Activated CD4-positive, alpha-beta memory T cell treated with anti-CD3 and anti-CD28 coated beads for 36 hours (primary cell): ENCODE measurements at regions not wholly inside any gene's neighbourhood (a gene's known extent, or its start where the extent isn't known, plus 50 kb on each side); places are given as distances from the start of the nearest gene placed in this dataset.

Source experiments
- CTCF ChIA-PET: fragments of 350-600 bp; sonication (Branson Sonifier 250); formaldehyde crosslinking; loops from one replicate; lab custom pipeline; 2021; ENCODE audit warnings: antibody characterized with exemption, inconsistent platforms; lab: Charles Lee
- POLR2A ChIA-PET: fragments of 350-600 bp; sonication (Branson Sonifier 250); formaldehyde crosslinking; loops from one replicate; lab custom pipeline; 2021; ENCODE audit warnings: antibody characterized with exemption; lab: Charles Lee
- DNase-seq: peaks from one replicate; pipeline ENCODE4 v3.0.0-alpha.2; 2020
- H3K27ac Mint-ChIP-seq: one replicate; pipeline ENCODE4 v1.8.0; 2021; ENCODE audit warnings: mixed read lengths
- H3K27me3 Mint-ChIP-seq: one replicate; pipeline ENCODE4 v1.8.0; 2021; ENCODE audit warnings: mixed read lengths
- H3K36me3 Mint-ChIP-seq: one replicate; pipeline ENCODE4 v1.8.0; 2021; ENCODE audit warnings: mixed read lengths
- H3K4me1 Mint-ChIP-seq: one replicate; pipeline ENCODE4 v1.8.0; 2021; ENCODE audit warnings: low read depth, mixed read lengths
- H3K4me3 Mint-ChIP-seq: one replicate; pipeline ENCODE4 v1.8.0; 2021; ENCODE audit warnings: mild to moderate bottlenecking, mixed read lengths
- H3K9me3 Mint-ChIP-seq: one replicate; pipeline ENCODE4 v1.8.0; 2021; ENCODE audit warnings: mixed read lengths
- intact Hi-C: fragments of 100-400 bp; cut with micrococcal nuclease; formaldehyde crosslinking; loops from one replicate; pipeline ENCODE4 v1.15.1; 2023

GRCh38 chr6:97629180-97629579 lies 346.2 kb upstream of the MMS22L start:
- Mint-ChIP-seq H3K9me3 (no peaks in the 10 kb centered on the region), H3K4me3 (no peak overlapping the region), H3K36me3 (no peaks in the 10 kb centered on the region), H3K27me3 (no peaks in the 10 kb centered on the region), H3K27ac (no peak overlapping the region), H3K4me1 (no peaks in the 10 kb centered on the region)
- CTCF ChIA-PET = no interaction called here
- POLR2A ChIA-PET = no interaction called here
- intact Hi-C loops = no loop called here
- DNase-seq = no peak

DNA sequence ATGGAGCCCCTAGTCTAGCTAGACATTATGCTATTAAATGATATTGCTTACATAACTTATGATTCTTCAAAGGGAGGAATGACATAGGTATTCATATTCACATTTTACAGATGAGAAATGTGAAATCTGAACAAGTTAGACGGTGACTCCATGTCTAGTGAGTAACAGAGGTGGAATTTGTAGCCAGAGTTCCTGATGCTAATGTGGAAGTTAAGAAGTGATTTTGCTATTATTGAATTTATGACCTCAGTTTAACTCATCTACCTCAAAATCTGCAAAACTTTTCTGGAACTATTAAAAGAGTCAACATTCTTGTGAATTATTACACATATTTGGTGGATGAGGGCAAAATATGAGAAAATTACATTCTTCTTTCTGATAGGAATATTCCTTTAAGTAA lies 347.6 kb upstream of the MMS22L start:
- Mint-ChIP-seq H3K4me1 (no peaks in the 10 kb centered on the region), H3K27ac (no peak overlapping the region), H3K9me3 (no peaks in the 10 kb centered on the region), H3K36me3 (no peaks in the 10 kb centered on the region), H3K27me3 (no peaks in the 10 kb centered on the region), H3K4me3 (no peak overlapping the region)
- ChIA-PET POLR2A (no interaction called here), CTCF (no interaction called here)
- intact Hi-C loops = no loop called here
- no peak for DNase-seq

GRCh38 chr6:97632341-97632740 lies 349.3 kb upstream of the MMS22L start:
- ChIA-PET CTCF (no interaction called here), POLR2A (no interaction called here)
- Mint-ChIP-seq H3K27ac (no peak overlapping the region), H3K36me3 (no peaks in the 10 kb centered on the region), H3K4me1 (no peaks in the 10 kb centered on the region), H3K4me3 (no peak overlapping the region), H3K27me3 (no peaks in the 10 kb centered on the region), H3K9me3 (peaks cover 5% of the 10 kb centered on the region)
- intact Hi-C loops = no loop called here
- DNase-seq = no peak

DNA sequence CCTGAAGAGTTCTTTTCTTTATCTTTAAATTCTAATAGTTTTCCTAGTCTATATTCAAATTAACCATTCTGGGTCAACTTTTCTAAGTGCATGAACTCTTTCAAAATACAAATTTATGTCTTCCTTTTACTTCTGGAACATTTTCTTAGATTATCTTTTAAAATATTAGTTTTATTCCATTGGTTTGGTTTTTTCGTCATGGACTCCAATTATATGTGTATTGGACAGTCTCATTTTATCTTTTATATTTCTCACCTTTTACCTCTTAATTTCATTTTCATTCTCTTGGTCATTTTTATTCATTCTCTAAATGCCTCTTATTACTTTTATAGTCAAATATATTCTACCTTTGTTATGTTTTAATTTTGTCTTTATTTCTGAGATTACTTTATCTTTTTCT lies 356.7 kb upstream of the MMS22L start:
- DNase-seq = no peak
- no peak overlapping the region for H3K27ac Mint-ChIP-seq
- CTCF ChIA-PET = no interaction called here
- POLR2A ChIA-PET = no interaction called here
- no peaks in the 10 kb centered on the region for H3K4me1 Mint-ChIP-seq
- H3K27me3 Mint-ChIP-seq = no peaks in the 10 kb centered on the region
- intact Hi-C loops = no loop called here
- H3K4me3 Mint-ChIP-seq = no peak overlapping the region
- H3K9me3 Mint-ChIP-seq = peaks cover 10% of the 10 kb centered on the region
- H3K36me3 Mint-ChIP-seq = no peaks in the 10 kb centered on the region

- DNase-seq = no peak
- Mint-ChIP-seq H3K9me3 (peaks cover 3% of the 10 kb centered on the region), H3K27me3 (no peaks in the 10 kb centered on the region), H3K27ac (no peak overlapping the region), H3K36me3 (no peaks in the 10 kb centered on the region), H3K4me1 (no peaks in the 10 kb centered on the region), H3K4me3 (no peak overlapping the region)
- ChIA-PET CTCF (no interaction called here), POLR2A (no interaction called here)
- intact Hi-C loops = no loop called here
These were observed 361.3 kb upstream of the MMS22L start for GRCh38 chr6:97644353-97644752.

DNA sequence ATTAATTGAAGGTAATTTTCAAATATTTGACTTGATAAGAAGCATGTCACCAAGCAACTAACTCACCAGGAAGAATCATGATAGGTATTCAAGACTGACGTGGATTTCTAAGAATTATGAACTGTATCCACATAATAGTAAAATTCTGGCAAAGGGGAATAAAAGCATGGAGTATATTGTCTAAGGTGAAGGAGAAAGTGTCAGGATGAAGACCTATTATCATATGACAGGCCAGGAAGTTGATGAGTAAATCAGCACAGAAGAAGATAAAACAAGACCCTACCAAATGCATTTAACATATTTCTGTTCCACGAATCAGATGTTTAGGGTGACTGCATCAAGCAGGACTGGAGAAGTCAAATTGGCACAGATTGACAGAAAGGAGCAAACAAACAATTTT lies 362.7 kb upstream of the MMS22L start:
- Mint-ChIP-seq H3K4me1 (no peaks in the 10 kb centered on the region), H3K36me3 (no peaks in the 10 kb centered on the region), H3K4me3 (no peak overlapping the region), H3K9me3 (no peaks in the 10 kb centered on the region), H3K27me3 (no peaks in the 10 kb centered on the region), H3K27ac (no peak overlapping the region)
- intact Hi-C loops = no loop called here
- ChIA-PET CTCF (no interaction called here), POLR2A (no interaction called here)
- DNase-seq = no peak

DNA sequence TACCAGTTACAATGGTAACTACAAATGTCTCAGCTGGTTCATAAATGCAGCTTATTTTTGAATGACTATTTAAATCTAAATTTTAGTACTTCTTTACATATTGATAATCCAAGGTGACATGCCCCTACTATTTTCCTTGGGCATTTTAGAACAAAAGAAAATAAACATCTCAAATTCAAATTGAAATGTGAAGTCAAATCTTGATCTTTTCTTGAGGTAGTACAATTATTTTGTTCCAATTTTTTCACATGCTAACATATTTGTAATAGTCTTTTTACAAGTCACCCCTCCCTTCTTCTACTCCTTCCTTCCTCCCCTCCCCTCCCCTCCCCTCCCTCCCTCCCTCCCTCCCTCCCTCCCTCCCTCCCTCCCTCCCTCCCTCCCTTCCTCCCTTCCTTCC lies 370.1 kb upstream of the MMS22L start:
- no peak for DNase-seq
- intact Hi-C loops = no loop called here
- Mint-ChIP-seq H3K9me3 (peaks cover 2% of the 10 kb centered on the region), H3K27me3 (no peaks in the 10 kb centered on the region), H3K27ac (no peak overlapping the region), H3K4me3 (no peak overlapping the region), H3K4me1 (no peaks in the 10 kb centered on the region), H3K36me3 (no peaks in the 10 kb centered on the region)
- CTCF ChIA-PET = no interaction called here
- POLR2A ChIA-PET = no interaction called here

DNA sequence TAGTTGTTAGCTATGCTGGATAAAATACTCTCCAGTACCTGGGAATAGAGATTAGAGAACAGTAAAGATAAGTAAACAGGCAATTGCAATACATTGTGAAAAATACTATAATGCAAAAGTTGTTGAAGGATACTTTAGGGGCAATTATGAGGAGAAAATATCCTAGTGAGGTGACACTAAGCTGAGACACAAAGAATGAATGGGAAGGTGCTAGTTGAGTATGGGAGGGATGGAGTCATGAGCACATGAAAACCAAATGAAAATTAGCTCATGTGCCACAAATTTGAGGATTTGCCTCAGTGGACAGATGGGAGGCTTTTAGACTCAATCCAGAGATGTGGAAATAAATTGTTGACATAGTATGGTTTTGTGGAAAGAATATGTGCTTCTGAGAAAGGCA lies 370.5 kb upstream of the MMS22L start:
- no peaks in the 10 kb centered on the region for H3K36me3 Mint-ChIP-seq
- CTCF ChIA-PET = no interaction called here

DNA sequence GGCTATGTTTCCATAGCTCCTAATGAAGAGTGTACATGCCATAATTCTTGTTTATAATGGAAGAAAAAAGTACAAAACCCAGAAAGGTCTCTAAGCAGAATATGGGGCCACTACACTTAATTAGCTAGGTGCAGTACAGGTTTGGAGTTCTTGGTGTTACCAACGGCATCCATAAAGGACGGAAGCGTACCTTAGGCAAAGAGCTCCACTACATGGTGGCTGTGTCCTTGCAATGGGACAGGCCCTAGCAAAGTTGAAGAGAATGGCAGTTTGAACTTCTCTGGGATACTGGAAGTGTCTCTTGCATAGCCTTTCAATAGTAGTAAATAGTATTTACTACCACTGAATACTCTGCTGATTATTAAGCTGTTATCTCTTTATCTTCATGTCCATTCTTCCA lies 371.7 kb upstream of the MMS22L start:
- Mint-ChIP-seq H3K4me3 (no peak overlapping the region), H3K9me3 (peaks cover 2% of the 10 kb centered on the region), H3K27ac (no peak overlapping the region), H3K36me3 (no peaks in the 10 kb centered on the region), H3K4me1 (no peaks in the 10 kb centered on the region), H3K27me3 (no peaks in the 10 kb centered on the region)
- POLR2A ChIA-PET = no interaction called here
- intact Hi-C loops = no loop called here
- CTCF ChIA-PET = no interaction called here
- no peak for DNase-seq

More for the DNA sequence above, 370.5 kb upstream of the MMS22L start:
- no peaks in the 10 kb centered on the region for H3K4me1 Mint-ChIP-seq
- no peak overlapping the region for H3K27ac Mint-ChIP-seq
- intact Hi-C loops = no loop called here
- peaks cover 2% of the 10 kb centered on the region for H3K9me3 Mint-ChIP-seq
- H3K4me3 Mint-ChIP-seq = no peak overlapping the region
- no peaks in the 10 kb centered on the region for H3K27me3 Mint-ChIP-seq
- POLR2A ChIA-PET = no interaction called here
- DNase-seq = no peak

- POLR2A ChIA-PET = no interaction called here
- DNase-seq = no peak
- Mint-ChIP-seq H3K4me1 (no peaks in the 10 kb centered on the region), H3K27me3 (no peaks in the 10 kb centered on the region), H3K9me3 (peaks cover 2% of the 10 kb centered on the region), H3K36me3 (no peaks in the 10 kb centered on the region), H3K27ac (no peak overlapping the region), H3K4me3 (no peak overlapping the region)
- intact Hi-C loops = no loop called here
- CTCF ChIA-PET = interaction anchor here (0.6 kb wide), 1 partner anchor 284 kb away, joined by 3 read pairs; no protein-coding TSS in a partner anchor
These were observed 373.2 kb upstream of the MMS22L start for GRCh38 chr6:97656236-97656635.

DNA sequence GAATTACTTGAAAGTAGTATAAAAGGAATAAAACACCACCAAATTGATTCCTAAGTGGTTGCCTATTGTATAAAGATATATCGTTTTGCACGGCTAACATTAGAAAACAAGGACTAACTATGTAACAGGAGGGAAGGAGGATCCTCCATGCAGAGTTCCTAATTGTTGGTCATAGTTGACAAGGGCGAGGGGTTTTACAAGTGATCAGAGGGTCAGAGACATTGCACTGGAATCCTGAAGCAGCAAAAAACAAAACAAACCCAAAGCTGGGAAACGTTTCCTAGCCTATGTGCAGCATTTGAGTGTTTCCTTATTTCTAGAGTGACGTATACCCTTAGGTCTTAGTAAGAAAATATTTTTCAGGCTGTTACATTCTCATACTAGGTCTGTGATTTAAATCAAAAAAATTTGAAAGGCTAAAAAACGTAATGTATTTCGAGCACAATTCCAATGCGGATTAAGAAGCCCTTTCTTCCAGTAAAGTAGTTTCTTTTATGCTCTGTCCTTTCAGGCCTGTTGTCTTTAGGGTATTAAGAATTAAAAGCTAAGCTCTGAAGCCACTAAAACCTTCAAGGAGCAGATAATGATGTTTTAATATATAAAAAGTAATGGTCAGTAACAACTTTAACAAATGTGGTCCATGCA lies 373.8 kb upstream of the MMS22L start:
- Mint-ChIP-seq H3K4me3 (no peak overlapping the region), H3K9me3 (peaks cover 2% of the 10 kb centered on the region), H3K4me1 (no peaks in the 10 kb centered on the region), H3K27me3 (no peaks in the 10 kb centered on the region), H3K36me3 (no peaks in the 10 kb centered on the region), H3K27ac (no peak overlapping the region)
- CTCF ChIA-PET = interaction anchor here (0.7 kb wide), 1 partner anchor 10 kb away, joined by 3 read pairs; no protein-coding TSS in a partner anchor
- DNase-seq = no peak
- intact Hi-C loops = no loop called here
- POLR2A ChIA-PET = no interaction called here

GRCh38 chr6:97658090-97658489 lies 375.1 kb upstream of the MMS22L start:
- Mint-ChIP-seq H3K36me3 (no peaks in the 10 kb centered on the region), H3K4me1 (no peaks in the 10 kb centered on the region), H3K9me3 (peaks cover 2% of the 10 kb centered on the region), H3K4me3 (no peak overlapping the region), H3K27ac (no peak overlapping the region), H3K27me3 (no peaks in the 10 kb centered on the region)
- ChIA-PET POLR2A (no interaction called here), CTCF (no interaction called here)
- DNase-seq = no peak
- intact Hi-C loops = no loop called here

- Mint-ChIP-seq H3K27me3 (no peaks in the 10 kb centered on the region), H3K4me3 (no peak overlapping the region), H3K27ac (no peak overlapping the region), H3K4me1 (no peaks in the 10 kb centered on the region), H3K9me3 (no peaks in the 10 kb centered on the region), H3K36me3 (no peaks in the 10 kb centered on the region)
- ChIA-PET CTCF (no interaction called here), POLR2A (no interaction called here)
- DNase-seq = no peak
- intact Hi-C loops = no loop called here
These were observed 380.2 kb upstream of the MMS22L start for GRCh38 chr6:97663252-97663651.
